ENCODE measurements at regions not wholly inside any gene's neighbourhood (a gene's known extent, or its start where the extent isn't known, plus 50 kb on each side); places are given as distances from the start of the nearest gene placed in this dataset.

DNA sequence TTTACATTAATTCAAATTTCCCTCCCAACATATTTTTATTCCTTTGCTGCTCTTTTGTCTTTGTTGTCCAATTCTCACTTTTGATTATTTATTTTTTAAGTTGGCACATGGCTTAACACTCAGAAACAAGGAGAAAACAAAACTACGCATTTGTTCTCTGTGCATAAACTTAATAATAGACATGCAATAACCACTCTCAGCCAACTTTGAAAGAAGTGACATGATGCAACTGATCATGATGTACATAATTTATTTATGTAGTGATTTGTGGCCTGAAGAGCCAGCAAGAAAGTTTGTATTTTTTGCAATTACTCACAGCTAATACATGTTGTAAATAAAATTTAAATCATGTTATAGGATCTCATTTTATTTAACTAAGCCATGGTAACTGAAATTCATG lies 942.8 kb upstream of the PIK3C3 start:
- TF ChIP-seq EP300 (IDR thresholded peaks at IDR 0.05) (no peak), POLR2A (IDR thresholded peaks at IDR 0.05) (no peak)
- Histone ChIP-seq H3K4me1 (no peaks in the 10 kb centered on the region), H3K4me3 (no peak overlapping the region), H3K36me3 (no peaks in the 10 kb centered on the region), H3K27me3 (no peaks in the 10 kb centered on the region), H3K27ac (no peak overlapping the region), H3K9me3 (peaks cover 6% of the 10 kb centered on the region)
- DNase-seq (ENCODE audit: low spot score in 2 of 2) = no peak
- 78% methylated on average over 1 of the region's 1 CpG for WGBS

DNA sequence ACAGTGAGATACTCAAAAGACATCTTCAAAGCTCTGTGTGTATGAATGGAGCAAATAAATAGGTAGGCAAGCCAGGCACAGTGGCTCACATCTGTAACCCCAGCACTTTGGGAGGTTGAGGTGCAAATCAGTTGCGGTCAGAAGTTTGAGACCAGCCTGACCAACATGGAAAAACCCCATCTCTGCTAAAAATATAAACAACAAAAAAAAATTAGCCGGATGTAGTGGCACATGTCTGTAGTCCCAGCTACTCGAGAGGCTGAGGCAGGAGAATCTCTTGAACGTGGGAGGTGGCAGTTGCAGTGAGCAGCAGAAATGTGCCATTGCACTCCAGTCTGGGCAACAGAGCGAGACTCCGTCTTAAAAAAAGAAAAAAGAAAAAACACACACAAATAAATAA lies 945.1 kb upstream of the PIK3C3 start:
- DNase-seq (ENCODE audit: low spot score in 2 of 2) = no peak
- Histone ChIP-seq H3K36me3 (no peaks in the 10 kb centered on the region), H3K4me3 (no peak overlapping the region), H3K9me3 (no peaks in the 10 kb centered on the region), H3K27ac (no peak overlapping the region), H3K4me1 (no peaks in the 10 kb centered on the region), H3K27me3 (no peaks in the 10 kb centered on the region)
- WGBS = 86% methylated on average over 6 of the region's 6 CpGs
- TF ChIP-seq POLR2AphosphoS5 (IDR thresholded peaks at IDR 0.05) (no peak), EP300 (IDR thresholded peaks at IDR 0.05) (no peak), POLR2A (IDR thresholded peaks at IDR 0.05) (no peak)
- TF ChIP-seq, protein P1, sequence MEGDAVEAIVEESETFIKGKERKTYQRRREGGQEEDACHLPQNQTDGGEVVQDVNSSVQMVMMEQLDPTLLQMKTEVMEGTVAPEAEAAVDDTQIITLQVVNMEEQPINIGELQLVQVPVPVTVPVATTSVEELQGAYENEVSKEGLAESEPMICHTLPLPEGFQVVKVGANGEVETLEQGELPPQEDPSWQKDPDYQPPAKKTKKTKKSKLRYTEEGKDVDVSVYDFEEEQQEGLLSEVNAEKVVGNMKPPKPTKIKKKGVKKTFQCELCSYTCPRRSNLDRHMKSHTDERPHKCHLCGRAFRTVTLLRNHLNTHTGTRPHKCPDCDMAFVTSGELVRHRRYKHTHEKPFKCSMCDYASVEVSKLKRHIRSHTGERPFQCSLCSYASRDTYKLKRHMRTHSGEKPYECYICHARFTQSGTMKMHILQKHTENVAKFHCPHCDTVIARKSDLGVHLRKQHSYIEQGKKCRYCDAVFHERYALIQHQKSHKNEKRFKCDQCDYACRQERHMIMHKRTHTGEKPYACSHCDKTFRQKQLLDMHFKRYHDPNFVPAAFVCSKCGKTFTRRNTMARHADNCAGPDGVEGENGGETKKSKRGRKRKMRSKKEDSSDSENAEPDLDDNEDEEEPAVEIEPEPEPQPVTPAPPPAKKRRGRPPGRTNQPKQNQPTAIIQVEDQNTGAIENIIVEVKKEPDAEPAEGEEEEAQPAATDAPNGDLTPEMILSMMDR (IDR thresholded peaks at IDR 0.05) = no peak

DNA sequence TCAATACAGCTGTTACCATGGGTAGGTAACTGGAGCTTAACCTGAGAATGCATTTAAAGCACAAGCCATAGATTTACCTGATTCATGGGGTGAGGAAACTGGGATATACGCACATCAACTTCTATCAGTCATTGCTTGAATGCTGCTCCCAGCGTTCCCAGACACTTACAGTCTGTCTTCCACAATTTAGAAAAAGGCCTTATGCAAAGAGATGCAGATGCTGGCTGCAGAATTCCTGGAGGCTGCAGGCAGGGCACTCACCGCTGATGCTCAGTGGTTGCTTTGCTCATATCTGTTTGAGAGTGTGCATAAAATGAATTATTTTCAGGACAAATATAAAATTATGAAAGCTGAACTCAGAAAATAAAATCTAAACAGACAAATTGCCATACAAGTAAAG lies 950.7 kb upstream of the PIK3C3 start:
- no peak for DNase-seq (ENCODE audit: low spot score in 2 of 2)
- no peaks in the 10 kb centered on the region for H3K27me3 ChIP-seq
- TF ChIP-seq EP300 (IDR thresholded peaks at IDR 0.05) (no peak), POLR2A (IDR thresholded peaks at IDR 0.05) (no peak), POLR2AphosphoS5 (IDR thresholded peaks at IDR 0.05) (no peak)
- TF ChIP-seq, protein P1 (IDR thresholded peaks at IDR 0.05) = no peak
- H3K4me3 ChIP-seq = no peak overlapping the region
- no peaks in the 10 kb centered on the region for H3K4me1 ChIP-seq
- no peak overlapping the region for H3K27ac ChIP-seq
- H3K36me3 ChIP-seq = no peaks in the 10 kb centered on the region
- no peaks in the 10 kb centered on the region for H3K9me3 ChIP-seq
- 62% methylated on average over 3 of the region's 3 CpGs for WGBS

DNA sequence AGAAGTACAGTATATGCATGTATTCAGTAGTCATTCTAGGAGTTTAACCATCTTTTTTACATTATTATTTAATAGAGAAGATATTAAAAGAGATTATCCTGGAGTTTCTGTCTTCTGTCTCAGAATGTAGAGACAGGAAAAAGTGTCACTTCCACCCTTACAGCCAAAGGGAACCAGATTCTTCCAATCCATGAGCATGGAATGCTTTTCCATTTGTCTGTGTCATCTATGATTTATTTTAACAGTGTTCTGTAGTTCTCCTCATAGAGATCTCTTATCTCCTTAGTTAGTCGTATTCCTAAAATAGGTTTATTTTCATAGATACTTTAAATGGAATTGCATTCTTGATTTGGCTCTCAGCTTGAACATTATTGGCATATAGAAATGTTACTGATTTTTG lies 959.5 kb upstream of the PIK3C3 start:
- no peak overlapping the region for H3K4me3 ChIP-seq
- H3K27ac ChIP-seq = no peak overlapping the region
- no peaks in the 10 kb centered on the region for H3K27me3 ChIP-seq
- WGBS = 24% methylated on average over 1 of the region's 1 CpG
- DNase-seq (ENCODE audit: low spot score in 2 of 2) = no peak
- H3K9me3 ChIP-seq = no peaks in the 10 kb centered on the region
- TF ChIP-seq POLR2AphosphoS5 (IDR thresholded peaks at IDR 0.05) (no peak), POLR2A (IDR thresholded peaks at IDR 0.05) (no peak), EP300 (IDR thresholded peaks at IDR 0.05) (no peak)
- TF ChIP-seq, protein P1 (IDR thresholded peaks at IDR 0.05) = no peak
- no peaks in the 10 kb centered on the region for H3K36me3 ChIP-seq
- no peaks in the 10 kb centered on the region for H3K4me1 ChIP-seq

DNA sequence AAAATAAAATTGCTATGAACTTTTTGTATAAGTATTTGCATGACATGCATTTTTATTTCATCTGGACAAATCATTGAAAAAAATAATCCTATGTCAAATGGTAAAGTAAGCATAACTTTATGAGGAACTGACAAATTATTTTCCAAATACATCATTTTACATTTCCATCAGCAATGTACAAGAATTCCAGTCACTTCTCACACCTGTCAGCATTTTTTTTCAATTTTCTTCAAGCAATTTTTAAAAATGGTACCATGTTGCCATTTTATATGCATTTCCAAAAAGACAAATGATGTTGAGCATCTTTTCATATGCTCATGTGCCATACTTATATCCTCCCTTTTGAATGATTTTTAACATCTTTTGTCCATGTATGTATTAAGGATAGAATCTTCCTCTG lies 961.7 kb upstream of the PIK3C3 start:
- TF ChIP-seq POLR2A (IDR thresholded peaks at IDR 0.05) (no peak), POLR2AphosphoS5 (IDR thresholded peaks at IDR 0.05) (no peak), EP300 (IDR thresholded peaks at IDR 0.05) (no peak)
- Histone ChIP-seq H3K4me1 (no peaks in the 10 kb centered on the region), H3K27ac (no peak overlapping the region), H3K4me3 (no peak overlapping the region), H3K9me3 (no peaks in the 10 kb centered on the region), H3K27me3 (no peaks in the 10 kb centered on the region), H3K36me3 (no peaks in the 10 kb centered on the region)
- DNase-seq (ENCODE audit: low spot score in 2 of 2) = no peak

DNA sequence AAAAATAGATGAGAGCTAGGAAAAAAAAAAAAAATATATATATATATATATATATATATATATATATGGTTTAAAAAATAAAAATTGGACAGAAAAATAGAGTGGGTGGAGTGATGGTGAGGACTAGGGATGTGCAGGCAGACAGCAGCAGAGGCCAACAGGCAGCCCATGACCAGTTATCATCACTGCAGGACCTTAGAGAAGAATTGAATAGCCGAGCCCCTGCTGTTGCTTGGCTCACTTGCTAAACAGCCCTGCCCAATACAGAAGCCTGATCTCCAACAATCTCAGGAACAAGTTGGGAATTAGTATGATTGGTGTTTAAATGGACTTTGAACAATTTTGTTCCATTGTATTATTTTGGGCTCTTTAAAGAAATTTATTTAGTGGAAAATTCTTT lies 967.5 kb upstream of the PIK3C3 start:
- 69% methylated on average over 1 of the region's 1 CpG for WGBS
- no peak for DNase-seq (ENCODE audit: low spot score in 2 of 2)
- Histone ChIP-seq H3K27me3 (no peaks in the 10 kb centered on the region), H3K4me3 (no peak overlapping the region), H3K36me3 (no peaks in the 10 kb centered on the region), H3K9me3 (no peaks in the 10 kb centered on the region), H3K27ac (no peak overlapping the region), H3K4me1 (no peaks in the 10 kb centered on the region)
- TF ChIP-seq, protein P1 (IDR thresholded peaks at IDR 0.05) = no peak
- TF ChIP-seq POLR2A (IDR thresholded peaks at IDR 0.05) = no peak
- no peak for TF ChIP-seq EP300 (IDR thresholded peaks at IDR 0.05)
- TF ChIP-seq POLR2AphosphoS5 (IDR thresholded peaks at IDR 0.05) = no peak
